NCI-H2081 (cell line): ENCODE measurements at regions not wholly inside any gene's neighbourhood (a gene's known extent, or its start where the extent isn't known, plus 50 kb on each side); places are given as distances from the start of the nearest gene placed in this dataset.

Experiments
- DNase-seq, 2 experiments: peaks; one replicate each; lab custom pipeline; 2025; lab: John Stamatoyannopoulos, UW

- no peak for DNase-seq
Observed at GRCh38 chr1:38285807-38286530, 239.4 kb upstream of the POU3F1 start.

DNA sequence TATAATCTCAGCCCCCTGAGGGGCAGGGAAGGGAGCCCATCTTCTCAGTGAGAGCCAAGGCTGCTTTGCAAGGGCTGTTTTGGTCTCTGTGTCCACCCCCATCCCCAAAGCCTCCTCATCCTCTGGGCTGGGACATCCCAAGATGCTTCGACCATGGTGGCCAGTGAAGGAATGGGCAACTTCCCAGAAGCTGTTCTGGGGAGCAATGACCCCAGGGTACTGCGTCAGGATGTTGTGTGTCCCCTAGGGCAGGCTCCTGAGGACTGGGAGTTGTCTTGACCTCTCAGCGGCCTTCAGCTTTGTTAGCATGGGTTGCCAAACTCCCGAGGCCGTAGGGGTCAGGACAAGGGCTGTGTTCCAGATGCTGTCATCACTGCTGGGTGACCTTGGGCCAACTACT is 238.4 kb upstream of the POU3F1 start:
- DNase-seq: no peak

- no peak for DNase-seq
Observed at GRCh38 chr1:38283696-38284470, 237.3 kb upstream of the POU3F1 start.

- no peak for DNase-seq
Observed at GRCh38 chr1:38279148-38279547, 232.6 kb upstream of the POU3F1 start.

GRCh38 chr1:38277646-38278045 is 231.1 kb upstream of the POU3F1 start:
- DNase-seq: no peak

DNA sequence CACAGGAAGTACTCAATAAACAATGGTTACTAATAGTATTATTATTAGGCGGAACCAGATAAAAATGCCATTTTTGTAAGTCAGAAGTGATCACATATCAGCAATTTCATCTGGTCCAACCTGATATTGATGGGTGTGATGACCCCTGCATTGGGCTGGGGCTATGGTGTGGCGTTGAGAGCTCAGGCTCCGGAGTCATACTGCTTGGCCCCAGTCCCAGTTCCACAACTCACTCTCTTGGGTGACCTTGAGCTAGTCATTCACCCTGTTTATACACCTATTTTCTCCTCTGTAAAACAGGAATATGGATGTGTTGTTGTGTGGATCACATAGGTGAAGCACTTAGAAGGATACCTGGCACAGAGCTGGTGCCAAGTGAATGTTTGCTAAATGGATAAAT is 229.4 kb upstream of the POU3F1 start:
- DNase-seq: no peak

- no peak for DNase-seq
Observed at GRCh38 chr1:38274974-38275373, 228.4 kb upstream of the POU3F1 start.

DNA sequence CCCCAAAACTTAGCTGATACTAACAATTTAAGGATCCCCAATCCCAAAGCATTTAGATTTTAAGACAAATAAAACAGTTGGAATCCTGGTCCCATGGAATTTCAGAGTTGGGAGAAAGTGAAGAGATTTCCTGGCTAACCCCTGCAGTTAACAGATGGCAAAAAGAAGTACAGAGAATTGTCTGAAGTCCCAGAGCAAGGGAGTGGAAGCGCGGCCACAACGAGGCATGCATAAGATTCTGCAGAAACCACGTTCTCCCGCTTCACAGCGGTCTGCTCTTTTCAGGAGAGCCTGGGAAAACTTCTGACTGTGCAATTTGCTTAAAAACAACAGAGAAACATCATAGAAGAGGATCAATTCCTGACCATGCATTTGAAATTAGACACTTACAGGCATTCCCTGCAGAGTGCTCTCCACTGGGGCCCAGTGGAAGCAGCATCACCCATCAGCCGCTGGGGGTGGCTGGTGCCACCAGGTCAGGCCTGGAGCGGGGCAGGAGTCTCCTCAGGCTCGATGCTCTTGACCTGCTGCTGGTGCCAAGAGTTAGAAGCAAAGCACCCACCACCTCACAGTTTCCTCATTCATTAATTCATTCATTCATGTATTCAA is 226.7 kb upstream of the POU3F1 start:
- no peak for DNase-seq

GRCh38 chr1:38272515-38272914 is 225.9 kb upstream of the POU3F1 start:
- DNase-seq: no peak

DNA sequence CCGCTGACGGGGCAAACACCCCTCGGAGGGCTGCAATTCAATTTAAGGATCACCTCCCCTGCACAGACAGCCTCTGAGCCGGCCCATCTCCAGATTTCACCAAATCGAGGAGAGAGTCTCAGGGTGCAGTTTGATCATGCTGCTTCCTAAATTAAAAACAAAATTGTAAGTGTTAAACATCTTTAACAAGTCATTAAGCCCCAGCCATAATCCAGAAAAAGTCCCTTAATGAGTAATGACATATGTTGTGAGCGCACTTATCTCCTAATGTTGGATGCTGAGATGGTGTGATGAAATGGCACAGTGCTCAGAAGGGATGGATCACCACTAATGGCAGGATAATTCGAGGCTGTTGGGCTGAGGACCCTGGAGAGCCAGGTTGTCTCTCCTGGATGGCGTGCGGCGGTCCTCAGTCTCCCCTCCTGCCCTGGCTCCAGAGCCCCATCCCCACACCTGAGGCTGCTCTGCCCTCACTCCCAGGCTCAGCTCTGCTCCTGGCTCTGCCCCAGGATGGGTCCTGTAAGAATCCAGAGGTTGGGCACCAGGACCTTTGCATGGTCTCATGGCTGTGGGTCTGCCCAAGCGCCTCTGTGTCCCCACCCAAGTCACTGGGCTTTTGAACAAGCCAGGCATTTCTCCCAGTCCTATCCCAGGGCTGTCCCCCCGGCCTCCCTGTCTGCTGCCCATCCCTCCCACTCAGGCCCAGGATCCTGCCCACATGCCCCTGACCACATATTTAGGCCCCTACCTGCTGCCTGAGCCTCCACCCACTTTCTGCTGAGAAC is 224.4 kb upstream of the POU3F1 start:
- no peak for DNase-seq

GRCh38 chr1:38269923-38270848 is 223.6 kb upstream of the POU3F1 start:
- no peak for DNase-seq

- DNase-seq: no peak
Observed at GRCh38 chr1:38268226-38268625, 221.6 kb upstream of the POU3F1 start.

- DNase-seq: no peak
Observed at GRCh38 chr1:38267037-38268036, 220.7 kb upstream of the POU3F1 start.

GRCh38 chr1:38266197-38266520 is 219.6 kb upstream of the POU3F1 start:
- DNase-seq: no peak

GRCh38 chr1:38265293-38266196 is 219.0 kb upstream of the POU3F1 start:
- DNase-seq: no peak

- DNase-seq: no peak
Observed at GRCh38 chr1:38263438-38263837, 216.8 kb upstream of the POU3F1 start.

DNA sequence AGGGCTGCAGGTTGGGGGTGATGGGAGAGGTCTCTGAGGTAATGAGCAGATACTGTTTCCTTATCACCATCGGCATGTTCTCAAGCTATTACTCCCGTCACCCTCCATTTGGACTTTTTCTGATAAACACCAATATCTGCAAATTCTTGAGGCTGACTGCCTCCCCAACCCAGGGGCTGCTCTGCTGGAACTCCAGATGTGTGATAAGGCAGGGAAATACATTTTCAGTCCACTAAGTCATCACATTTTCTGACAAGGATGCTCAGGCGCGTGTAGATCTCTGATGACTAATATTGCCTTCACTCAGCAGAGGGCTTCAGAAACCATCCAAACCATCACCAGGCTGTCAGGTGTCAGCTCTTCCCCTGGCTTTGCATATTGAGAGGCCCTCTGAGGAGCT is 215.0 kb upstream of the POU3F1 start:
- DNase-seq: no peak

- no peak for DNase-seq
Observed at GRCh38 chr1:38258085-38258627, 211.6 kb upstream of the POU3F1 start.

DNA sequence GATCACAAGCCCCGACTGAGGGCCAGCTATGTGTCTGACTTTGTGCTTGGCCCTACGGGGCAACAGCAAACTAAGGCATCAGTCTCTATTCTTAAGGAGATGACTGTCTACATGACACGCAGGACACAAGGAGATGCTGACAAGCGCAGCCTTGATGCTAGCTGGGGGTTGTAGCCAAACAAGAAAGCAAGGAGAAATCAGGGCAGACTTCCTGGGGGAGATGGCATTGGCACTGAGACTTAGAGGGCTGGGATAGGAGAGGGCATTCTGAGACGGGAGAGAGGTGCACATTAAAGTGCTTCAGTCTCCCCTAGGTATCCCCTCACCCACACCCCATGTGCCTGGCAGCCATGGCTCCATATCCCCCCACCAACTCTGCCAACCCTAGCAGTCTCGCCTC is 210.8 kb upstream of the POU3F1 start:
- no peak for DNase-seq
